MCF 10A (cell line): ENCODE measurements at regions not wholly inside any gene's neighbourhood (a gene's known extent, or its start where the extent isn't known, plus 50 kb on each side); places are given as distances from the start of the nearest gene placed in this dataset.

Experiments
- BruUV-seq: library from RNA; stranded (reverse); fragments of 400-500 nt; replicated peaks from 2 replicates; lab custom pipeline; 2021; lab: Mats Ljungman, UMichigan
- CTCF ChIA-PET: fragments of 300-600 bp; sonication (Branson Sonifier 250); formaldehyde crosslinking; extraction: SDS; loops from one replicate; lab custom pipeline; 2021; ENCODE audit warnings: antibody characterized with exemption, inconsistent platforms; lab: Yijun Ruan, JAX
- POLR2A ChIA-PET: fragments of 300-600, 350-650 bp; sonication (Branson Sonifier 250); formaldehyde crosslinking; extraction: SDS; loops from one replicate; lab custom pipeline; 2020; ENCODE audit warnings: antibody characterized with exemption, inconsistent platforms; lab: Yijun Ruan, JAX
- DNase-seq: peaks from one replicate; pipeline ENCODE4 v3.0.0-alpha.2; 2018; ENCODE audit not compliant: unreplicated experiment
- H3K27ac Mint-ChIP-seq: one replicate; pipeline ENCODE4 v1.8.0; 2022; ENCODE audit warnings: mild to moderate bottlenecking, low read depth, mixed read lengths; ENCODE audit not compliant: unreplicated experiment
- H3K27me3 Mint-ChIP-seq: one replicate; pipeline ENCODE4 v1.8.0; 2022; ENCODE audit warnings: mixed read lengths; ENCODE audit not compliant: insufficient read depth, unreplicated experiment
- H3K36me3 Mint-ChIP-seq: one replicate; pipeline ENCODE4 v1.8.0; 2022; ENCODE audit warnings: mild to moderate bottlenecking, moderate library complexity, mixed read lengths; ENCODE audit not compliant: insufficient read depth, unreplicated experiment
- H3K4me1 Mint-ChIP-seq: one replicate; pipeline ENCODE4 v1.8.0; 2022; ENCODE audit warnings: mixed read lengths; ENCODE audit not compliant: insufficient read depth, unreplicated experiment
- H3K4me3 Mint-ChIP-seq: one replicate; pipeline ENCODE4 v1.8.0; 2022; ENCODE audit warnings: mild to moderate bottlenecking, moderate library complexity, mixed read lengths; ENCODE audit not compliant: unreplicated experiment
- H3K9me3 Mint-ChIP-seq: one replicate; pipeline ENCODE4 v1.8.0; 2022; ENCODE audit warnings: mixed read lengths; ENCODE audit not compliant: unreplicated experiment
- intact Hi-C: fragments of 100-400 bp; cut with micrococcal nuclease; formaldehyde crosslinking; loops from 2 replicates; pipeline ENCODE4 v1.14.1; 2022
- TF ChIP-seq, protein P1 (sequence below): fragments of 200-600 bp; IDR thresholded peaks from one replicate; pipeline ENCODE4 v1.8.0; 2022; ENCODE audit warnings: antibody characterized with exemption, mild to moderate bottlenecking; ENCODE audit not compliant: unreplicated experiment

GRCh38 chr3:18070231-18070630 lies 327.8 kb upstream of the TBC1D5 start:
- TF ChIP-seq, protein P1, sequence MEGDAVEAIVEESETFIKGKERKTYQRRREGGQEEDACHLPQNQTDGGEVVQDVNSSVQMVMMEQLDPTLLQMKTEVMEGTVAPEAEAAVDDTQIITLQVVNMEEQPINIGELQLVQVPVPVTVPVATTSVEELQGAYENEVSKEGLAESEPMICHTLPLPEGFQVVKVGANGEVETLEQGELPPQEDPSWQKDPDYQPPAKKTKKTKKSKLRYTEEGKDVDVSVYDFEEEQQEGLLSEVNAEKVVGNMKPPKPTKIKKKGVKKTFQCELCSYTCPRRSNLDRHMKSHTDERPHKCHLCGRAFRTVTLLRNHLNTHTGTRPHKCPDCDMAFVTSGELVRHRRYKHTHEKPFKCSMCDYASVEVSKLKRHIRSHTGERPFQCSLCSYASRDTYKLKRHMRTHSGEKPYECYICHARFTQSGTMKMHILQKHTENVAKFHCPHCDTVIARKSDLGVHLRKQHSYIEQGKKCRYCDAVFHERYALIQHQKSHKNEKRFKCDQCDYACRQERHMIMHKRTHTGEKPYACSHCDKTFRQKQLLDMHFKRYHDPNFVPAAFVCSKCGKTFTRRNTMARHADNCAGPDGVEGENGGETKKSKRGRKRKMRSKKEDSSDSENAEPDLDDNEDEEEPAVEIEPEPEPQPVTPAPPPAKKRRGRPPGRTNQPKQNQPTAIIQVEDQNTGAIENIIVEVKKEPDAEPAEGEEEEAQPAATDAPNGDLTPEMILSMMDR: no peak
- no peak overlapping the region for H3K27ac Mint-ChIP-seq
- no peak overlapping the region for H3K4me3 Mint-ChIP-seq
- no peaks in the 10 kb centered on the region for H3K27me3 Mint-ChIP-seq
- POLR2A ChIA-PET: no interaction called here
- intact Hi-C loops: no loop called here
- no peaks in the 10 kb centered on the region for H3K9me3 Mint-ChIP-seq
- H3K36me3 Mint-ChIP-seq: no peaks in the 10 kb centered on the region
- CTCF ChIA-PET: no interaction called here
- no TSS peak for BruUV-seq
- no peak for DNase-seq
- no peaks in the 10 kb centered on the region for H3K4me1 Mint-ChIP-seq

DNA sequence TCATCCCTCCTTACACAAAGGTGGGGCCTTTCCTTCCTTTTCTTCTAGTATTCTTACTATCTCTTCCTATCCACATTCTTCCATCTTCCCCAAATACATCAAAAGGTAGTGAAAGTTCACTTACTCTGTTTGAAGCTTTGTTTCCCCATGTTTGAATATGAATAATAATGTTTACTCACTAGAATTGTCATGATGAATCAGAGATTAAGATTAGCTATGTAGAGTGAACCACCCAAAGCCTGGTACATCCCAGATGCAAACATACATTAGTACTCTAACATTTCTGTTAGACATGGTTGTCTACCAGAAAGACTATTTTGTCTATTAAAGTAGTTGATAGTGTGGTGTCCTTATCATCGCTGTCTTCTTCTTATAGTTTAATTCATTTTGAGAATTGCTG lies 327.1 kb upstream of the TBC1D5 start:
- ChIA-PET POLR2A (interaction anchor here (0.6 kb wide), 1 partner anchor 112 kb away, joined by 3 read pairs; no protein-coding TSS in a partner anchor), CTCF (no interaction called here)
- intact Hi-C loops: no loop called here

DNA sequence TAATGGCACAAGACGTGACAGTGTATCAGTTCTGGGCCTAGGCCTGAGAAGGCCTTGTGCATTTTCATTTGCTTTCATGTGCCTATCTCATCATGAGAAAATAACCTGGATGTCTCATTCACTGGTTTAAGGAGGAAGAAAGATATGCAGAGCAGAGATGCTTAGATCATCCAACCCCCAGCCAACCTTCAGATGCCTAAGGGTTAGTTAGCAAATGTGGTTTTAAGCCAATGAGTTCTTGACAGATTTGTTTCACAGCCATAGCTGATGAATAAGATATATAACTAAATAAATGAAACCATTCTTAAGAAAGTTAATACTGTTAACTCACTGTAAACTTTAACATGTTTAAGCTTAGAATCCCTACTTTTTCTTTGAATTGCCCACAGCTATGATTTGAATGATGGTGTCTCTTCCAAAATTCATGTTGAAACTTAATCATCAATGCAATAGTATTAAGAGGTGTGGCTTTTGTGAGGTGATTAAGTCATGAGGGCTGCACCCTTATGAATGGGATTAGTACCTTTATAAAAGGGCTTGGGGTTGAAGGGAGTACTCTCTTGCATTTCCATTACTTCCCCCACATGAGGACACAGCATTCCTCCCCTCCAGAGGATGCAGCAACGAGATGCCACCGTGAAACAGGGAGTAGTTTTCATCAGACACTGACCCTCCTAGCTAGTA lies 324.6 kb upstream of the TBC1D5 start:
- BruUV-seq: no TSS peak
- Mint-ChIP-seq H3K27me3 (no peaks in the 10 kb centered on the region), H3K27ac (no peak overlapping the region), H3K36me3 (no peaks in the 10 kb centered on the region), H3K9me3 (no peaks in the 10 kb centered on the region), H3K4me3 (no peak overlapping the region), H3K4me1 (peaks cover 17% of the 10 kb centered on the region)
- POLR2A ChIA-PET: no interaction called here
- CTCF ChIA-PET: interaction anchor here (0.6 kb wide), 1 partner anchor 226 kb away, joined by 3 read pairs; no protein-coding TSS in a partner anchor
- intact Hi-C loops: no loop called here
- no peak for DNase-seq
- TF ChIP-seq, protein P1: no peak

More for the DNA sequence above, 327.1 kb upstream of the TBC1D5 start:
- no peaks in the 10 kb centered on the region for H3K9me3 Mint-ChIP-seq
- TF ChIP-seq, protein P1: no peak
- no peak for DNase-seq
- H3K4me3 Mint-ChIP-seq: no peak overlapping the region
- no peaks in the 10 kb centered on the region for H3K36me3 Mint-ChIP-seq
- no peak overlapping the region for H3K27ac Mint-ChIP-seq
- BruUV-seq: no TSS peak
- H3K4me1 Mint-ChIP-seq: peaks cover 2% of the 10 kb centered on the region
- no peaks in the 10 kb centered on the region for H3K27me3 Mint-ChIP-seq

GRCh38 chr3:18064586-18064985 lies 322.2 kb upstream of the TBC1D5 start:
- BruUV-seq: no TSS peak
- no peak for DNase-seq
- Mint-ChIP-seq H3K36me3 (no peaks in the 10 kb centered on the region), H3K27me3 (no peaks in the 10 kb centered on the region), H3K4me1 (peaks cover 22% of the 10 kb centered on the region), H3K4me3 (no peak overlapping the region), H3K9me3 (no peaks in the 10 kb centered on the region), H3K27ac (no peak overlapping the region)
- CTCF ChIA-PET: no interaction called here
- intact Hi-C loops: no loop called here
- POLR2A ChIA-PET: interaction anchor here (0.7 kb wide), 1 partner anchor 488 kb away, joined by 3 read pairs; no protein-coding TSS in a partner anchor
- TF ChIP-seq, protein P1: no peak
